Stimulated activated naive CD8-positive, alpha-beta T cell treated with anti-CD3 and anti-CD28 coated beads, Interleukin-15, Interleukin-2, amounts not matched to agents 100 U/mL and 50 U/mL, for 24 hours (primary cell): ENCODE measurements at regions not wholly inside any gene's neighbourhood (a gene's known extent, or its start where the extent isn't known, plus 50 kb on each side); places are given as distances from the start of the nearest gene placed in this dataset.
"Not testable (repeated sequence)": the region's sequence is repeated elsewhere in the genome, so short reads cannot be mapped to it uniquely, and the experiment has no call there.

ENCODE experiments used
- ATAC-seq: fragments of 150-1000 bp; cut with Tn5 transposase; one replicate; pipeline ENCODE4 v1.10.0; 2021
- DNase-seq: peaks from one replicate; pipeline ENCODE4 v3.0.0; 2021

- ATAC-seq, result peak; percentile 58
- DNase-seq, result not testable (repeated sequence)
Observed at GRCh38 chr15:21717661-21718060, 159.9 kb downstream of the POTEB start.

- ATAC-seq, result peak; percentile 91
- DNase-seq, result not testable (repeated sequence)
Observed at GRCh38 chr15:21705480-21705879, 172.1 kb downstream of the POTEB start.

- ATAC-seq, DNase-seq: not testable (repeated sequence)
Observed at GRCh38 chr15:21698620-21699019, 178.9 kb downstream of the POTEB start.

- not testable (repeated sequence) for DNase-seq, ATAC-seq
Observed at GRCh38 chr15:21695089-21695488, 182.4 kb downstream of the POTEB start.

GRCh38 chr15:21692471-21693102 is 184.9 kb downstream of the POTEB start:
- not testable (repeated sequence) for DNase-seq, ATAC-seq

- peak; percentile 84 for ATAC-seq
- not testable (repeated sequence) for DNase-seq
Observed at GRCh38 chr15:21656798-21657397, 216.6 kb upstream of the POTEB3 start.

GRCh38 chr15:21656114-21656746 is 215.9 kb upstream of the POTEB3 start:
- not testable (repeated sequence) for DNase-seq
- peak; percentile 40 for ATAC-seq

GRCh38 chr15:21653707-21654106 is 213.4 kb upstream of the POTEB3 start:
- ATAC-seq, DNase-seq: not testable (repeated sequence)

- ATAC-seq, DNase-seq: not testable (repeated sequence)
Observed at GRCh38 chr15:21638770-21639169, 198.5 kb upstream of the POTEB3 start.

GRCh38 chr15:21626694-21627093 is 186.4 kb upstream of the POTEB3 start:
- DNase-seq, ATAC-seq: not testable (repeated sequence)

GRCh38 chr15:21609223-21609622 is 168.9 kb upstream of the POTEB3 start:
- DNase-seq, ATAC-seq: not testable (repeated sequence)

- not testable (repeated sequence) for DNase-seq
Observed at GRCh38 chr15:21565426-21565825, 125.1 kb upstream of the POTEB3 start.

GRCh38 chr15:21551809-21552208 is 111.5 kb upstream of the POTEB3 start:
- ATAC-seq, result peak; percentile 71
- not testable (repeated sequence) for DNase-seq

More at GRCh38 chr15:21565426-21565825, 125.1 kb upstream of the POTEB3 start:
- not testable (repeated sequence) for ATAC-seq

- ATAC-seq, DNase-seq: not testable (repeated sequence)
Observed at GRCh38 chr15:21546182-21546903, 106.0 kb upstream of the POTEB3 start.

GRCh38 chr15:21532785-21533184 is 92.5 kb upstream of the POTEB3 start:
- not testable (repeated sequence) for ATAC-seq, DNase-seq

GRCh38 chr15:21516248-21516647 is 75.9 kb upstream of the POTEB3 start:
- DNase-seq, ATAC-seq: not testable (repeated sequence)

GRCh38 chr15:21515296-21515695 is 75.0 kb upstream of the POTEB3 start:
- DNase-seq, ATAC-seq: not testable (repeated sequence)

GRCh38 chr15:21503021-21503420 is 62.7 kb upstream of the POTEB3 start:
- DNase-seq, ATAC-seq: not testable (repeated sequence)
